K562 (cell line): ENCODE measurements at regions not wholly inside any gene's neighbourhood (a gene's known extent, or its start where the extent isn't known, plus 50 kb on each side); places are given as distances from the start of the nearest gene placed in this dataset.

Experiments used
- ZBTB2 ChIP-seq: fragments of 450-650 bp; IDR thresholded peaks from 2 replicates; pipeline ENCODE4 v1.6.1; 2016; ENCODE audit warnings: antibody characterized with exemption
- ZFP30 ChIP-seq: fragments of 250-450 bp; sonication (Bioruptor Pico); IDR thresholded peaks from 2 replicates; pipeline ENCODE4 v1.8.0; 2022; ENCODE audit warnings: moderate library complexity, mild to moderate bottlenecking, inconsistent platforms, borderline replicate concordance
- ZNF655 ChIP-seq: fragments of 250-450 bp; sonication (Bioruptor Pico); IDR thresholded peaks from 2 replicates; pipeline ENCODE4 v1.5.0; 2021
- TF ChIP-seq, protein P1 (sequence below), 2 experiments: fragments of 450-650 bp; IDR thresholded peaks; 2 replicates each; pipeline ENCODE4 v1.6.1; 2016; ENCODE audit warnings: mild to moderate bottlenecking in 2 of 2, borderline replicate concordance in 1 of 2, low read depth in 1 of 2, moderate library complexity in 1 of 2
- TF ChIP-seq, protein P2 (sequence below): sonication (generic); formaldehyde crosslinking; IDR thresholded peaks from 2 replicates; pipeline ENCODE4 v1.8.0; 2022; ENCODE audit warnings: mild to moderate bottlenecking, missing genetic modification reagents, borderline replicate concordance

- TF ChIP-seq ZBTB2 = no peak
- TF ChIP-seq ZFP30 = no peak
- no peak for TF ChIP-seq ZNF655 (CRISPR knock-in tag)
- TF ChIP-seq, protein P1, sequence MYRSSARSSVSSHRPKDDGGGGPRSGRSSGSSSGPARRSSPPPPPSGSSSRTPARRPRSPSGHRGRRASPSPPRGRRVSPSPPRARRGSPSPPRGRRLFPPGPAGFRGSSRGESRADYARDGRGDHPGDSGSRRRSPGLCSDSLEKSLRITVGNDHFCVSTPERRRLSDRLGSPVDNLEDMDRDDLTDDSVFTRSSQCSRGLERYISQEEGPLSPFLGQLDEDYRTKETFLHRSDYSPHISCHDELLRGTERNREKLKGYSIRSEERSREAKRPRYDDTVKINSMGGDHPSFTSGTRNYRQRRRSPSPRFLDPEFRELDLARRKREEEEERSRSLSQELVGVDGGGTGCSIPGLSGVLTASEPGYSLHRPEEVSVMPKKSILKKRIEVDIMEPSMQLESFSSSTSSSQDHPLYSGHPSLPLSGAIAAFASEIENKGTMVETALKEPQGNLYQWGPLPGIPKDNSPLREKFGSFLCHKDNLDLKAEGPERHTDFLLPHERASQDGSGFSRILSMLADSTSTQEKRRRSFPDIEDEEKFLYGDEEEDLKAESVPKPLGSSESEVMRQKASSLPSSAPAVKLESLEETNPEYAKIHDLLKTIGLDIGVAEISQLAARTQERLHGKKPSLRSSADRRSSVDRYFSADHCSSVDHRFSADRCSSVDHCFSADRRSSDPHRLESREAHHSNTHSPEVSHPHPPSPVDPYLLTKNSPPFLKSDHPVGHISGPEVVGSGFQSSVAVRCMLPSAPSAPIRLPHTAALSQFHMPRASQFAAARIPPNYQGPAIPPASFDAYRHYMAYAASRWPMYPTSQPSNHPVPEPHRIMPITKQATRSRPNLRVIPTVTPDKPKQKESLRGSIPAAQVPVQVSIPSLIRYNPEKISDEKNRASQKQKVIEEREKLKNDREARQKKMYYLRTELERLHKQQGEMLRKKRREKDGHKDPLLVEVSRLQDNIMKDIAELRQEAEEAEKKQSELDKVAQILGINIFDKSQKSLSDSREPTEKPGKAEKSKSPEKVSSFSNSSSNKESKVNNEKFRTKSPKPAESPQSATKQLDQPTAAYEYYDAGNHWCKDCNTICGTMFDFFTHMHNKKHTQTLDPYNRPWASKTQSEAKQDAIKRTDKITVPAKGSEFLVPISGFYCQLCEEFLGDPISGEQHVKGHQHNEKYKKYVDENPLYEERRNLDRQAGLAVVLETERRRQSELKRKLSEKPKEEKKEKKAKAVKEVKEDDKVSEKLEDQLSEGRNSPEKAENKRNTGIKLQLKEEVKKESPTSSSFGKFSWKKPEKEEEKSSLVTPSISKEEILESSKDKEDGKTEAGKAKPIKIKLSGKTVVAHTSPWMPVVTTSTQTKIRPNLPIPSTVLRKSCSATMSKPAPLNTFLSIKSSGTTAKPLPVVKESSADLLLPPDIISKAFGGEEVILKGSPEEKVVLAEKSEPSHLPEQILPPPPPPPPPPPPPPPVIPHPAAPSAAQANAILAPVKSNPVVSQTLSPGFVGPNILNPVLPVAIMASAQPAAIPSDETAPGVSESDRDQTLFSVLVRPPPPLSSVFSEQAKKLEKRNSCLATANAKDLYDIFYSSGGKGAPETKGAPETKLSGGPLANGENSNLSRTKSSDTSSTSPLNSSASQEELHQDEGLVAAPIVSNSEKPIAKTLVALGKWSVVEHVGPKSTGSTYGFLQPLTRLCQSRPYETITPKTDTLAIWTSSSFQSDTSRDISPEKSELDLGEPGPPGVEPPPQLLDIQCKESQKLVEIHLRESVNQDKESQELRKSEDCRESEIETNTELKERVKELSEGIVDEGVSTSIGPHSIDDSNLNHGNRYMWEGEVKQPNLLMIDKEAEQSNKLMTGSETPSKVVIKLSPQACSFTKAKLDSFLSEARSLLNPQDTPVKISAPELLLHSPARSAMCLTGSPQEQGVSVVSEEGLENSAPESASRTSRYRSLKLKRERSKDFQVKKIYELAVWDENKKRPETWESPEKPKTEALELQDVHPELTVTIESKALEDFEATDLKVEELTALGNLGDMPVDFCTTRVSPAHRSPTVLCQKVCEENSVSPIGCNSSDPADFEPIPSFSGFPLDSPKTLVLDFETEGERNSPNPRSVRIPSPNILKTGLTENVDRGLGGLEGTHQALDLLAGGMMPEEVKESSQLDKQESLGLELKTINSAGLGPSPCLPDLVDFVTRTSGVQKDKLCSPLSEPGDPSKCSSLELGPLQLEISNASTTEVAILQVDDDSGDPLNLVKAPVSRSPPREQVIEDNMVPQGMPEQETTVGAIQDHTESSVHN (IDR thresholded peaks at IDR 0.05; ENCODE audit: borderline replicate concordance in 1 of 2, low read depth in 1 of 2) = no peak
- TF ChIP-seq, protein P2, sequence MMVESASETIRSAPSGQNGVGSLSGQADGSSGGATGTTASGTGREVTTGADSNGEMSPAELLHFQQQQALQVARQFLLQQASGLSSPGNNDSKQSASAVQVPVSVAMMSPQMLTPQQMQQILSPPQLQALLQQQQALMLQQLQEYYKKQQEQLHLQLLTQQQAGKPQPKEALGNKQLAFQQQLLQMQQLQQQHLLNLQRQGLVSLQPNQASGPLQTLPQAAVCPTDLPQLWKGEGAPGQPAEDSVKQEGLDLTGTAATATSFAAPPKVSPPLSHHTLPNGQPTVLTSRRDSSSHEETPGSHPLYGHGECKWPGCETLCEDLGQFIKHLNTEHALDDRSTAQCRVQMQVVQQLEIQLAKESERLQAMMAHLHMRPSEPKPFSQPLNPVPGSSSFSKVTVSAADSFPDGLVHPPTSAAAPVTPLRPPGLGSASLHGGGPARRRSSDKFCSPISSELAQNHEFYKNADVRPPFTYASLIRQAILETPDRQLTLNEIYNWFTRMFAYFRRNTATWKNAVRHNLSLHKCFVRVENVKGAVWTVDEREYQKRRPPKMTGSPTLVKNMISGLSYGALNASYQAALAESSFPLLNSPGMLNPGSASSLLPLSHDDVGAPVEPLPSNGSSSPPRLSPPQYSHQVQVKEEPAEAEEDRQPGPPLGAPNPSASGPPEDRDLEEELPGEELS (CRISPR knock-in tag) = no peak
- TF ChIP-seq, all 486 proteins: peak for 0
These were observed 562.3 kb downstream of the DNAH5 start (continued) for GRCh38 chr5:13382232-13382631.
